Activated CD4-positive, alpha-beta memory T cell treated with anti-CD3 and anti-CD28 coated beads, Interleukin-2, amount 10 ng/mL, durations not matched to agents 7 days and 5 days (primary cell): ENCODE measurements at regions not wholly inside any gene's neighbourhood (a gene's known extent, or its start where the extent isn't known, plus 50 kb on each side); places are given as distances from the start of the nearest gene placed in this dataset.

Source experiments
- CTCF ChIA-PET: fragments of 350-600 bp; sonication (Branson Sonifier 250); formaldehyde crosslinking; loops from one replicate; lab custom pipeline; 2021; ENCODE audit warnings: antibody characterized with exemption, inconsistent platforms; lab: Charles Lee
- POLR2A ChIA-PET: fragments of 350-600 bp; sonication (Branson Sonifier 250); formaldehyde crosslinking; loops from one replicate; lab custom pipeline; 2021; ENCODE audit warnings: antibody characterized with exemption; lab: Charles Lee
- DNase-seq: peaks from one replicate; pipeline ENCODE4 v3.0.0-alpha.2; 2020
- H3K27ac Mint-ChIP-seq: one replicate; pipeline ENCODE4 v1.8.0; 2021; ENCODE audit warnings: mild to moderate bottlenecking, mixed read lengths
- H3K27me3 Mint-ChIP-seq: one replicate; pipeline ENCODE4 v1.8.0; 2021; ENCODE audit warnings: mixed read lengths
- H3K36me3 Mint-ChIP-seq: one replicate; pipeline ENCODE4 v1.8.0; 2021; ENCODE audit warnings: low read depth, mixed read lengths
- H3K4me1 Mint-ChIP-seq: one replicate; pipeline ENCODE4 v1.8.0; 2021; ENCODE audit warnings: mixed read lengths
- H3K4me3 Mint-ChIP-seq: one replicate; pipeline ENCODE4 v1.8.0; 2021; ENCODE audit warnings: mild to moderate bottlenecking, mixed read lengths
- H3K9me3 Mint-ChIP-seq: one replicate; pipeline ENCODE4 v1.8.0; 2021; ENCODE audit warnings: mixed read lengths

DNA sequence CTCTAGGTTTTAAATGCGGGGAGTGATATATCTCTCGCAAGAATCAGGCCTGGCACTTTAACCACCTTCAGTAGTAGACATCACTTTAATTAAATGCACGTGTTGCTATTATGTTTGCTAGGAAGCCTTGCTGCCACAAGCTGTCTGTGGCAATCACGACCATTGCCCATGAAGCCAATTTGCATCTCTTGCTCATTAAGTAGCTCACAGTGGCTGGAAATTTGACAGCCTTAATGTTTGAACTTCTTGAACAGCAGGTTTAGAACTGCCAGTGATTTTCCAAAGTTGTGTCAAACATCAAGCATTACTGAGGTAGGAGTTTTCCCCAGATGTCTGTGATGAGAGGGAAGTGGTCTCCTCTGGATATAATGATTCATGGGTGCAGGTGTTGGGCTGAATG, 642.3 kb upstream of the CPEB2 start:
- H3K4me1 Mint-ChIP-seq, result no peaks in the 10 kb centered on the region
- H3K9me3 Mint-ChIP-seq, result peaks cover 7% of the 10 kb centered on the region
- ChIA-PET POLR2A (no interaction called here), CTCF (no interaction called here)
- no peak for DNase-seq
- no peak overlapping the region for H3K27ac Mint-ChIP-seq
- no peaks in the 10 kb centered on the region for H3K27me3 Mint-ChIP-seq
- H3K36me3 Mint-ChIP-seq, result no peaks in the 10 kb centered on the region
- no peak overlapping the region for H3K4me3 Mint-ChIP-seq

DNA sequence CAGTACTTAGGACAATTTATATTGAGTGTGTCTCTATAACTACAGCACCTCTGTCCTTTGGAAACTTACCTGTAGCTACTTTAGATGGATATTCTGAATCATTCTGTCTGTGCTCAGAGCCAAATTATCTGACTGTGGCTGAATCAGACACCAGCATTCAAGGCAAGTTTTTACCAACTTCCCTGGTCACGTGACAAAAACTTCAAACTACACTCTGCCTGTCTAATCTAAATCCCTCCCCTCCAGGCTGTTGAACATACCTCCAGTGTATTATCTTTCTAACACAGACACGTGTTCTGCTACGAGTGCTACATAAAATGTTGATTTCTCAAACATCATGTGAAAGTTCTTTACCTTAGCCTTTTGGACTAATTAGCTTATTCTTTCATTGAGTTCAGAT, 641.2 kb upstream of the CPEB2 start:
- Mint-ChIP-seq H3K27ac (no peak overlapping the region), H3K9me3 (peaks cover 4% of the 10 kb centered on the region), H3K4me3 (no peak overlapping the region), H3K27me3 (no peaks in the 10 kb centered on the region), H3K4me1 (no peaks in the 10 kb centered on the region), H3K36me3 (no peaks in the 10 kb centered on the region)
- no peak for DNase-seq
- ChIA-PET POLR2A (no interaction called here), CTCF (no interaction called here)

DNA sequence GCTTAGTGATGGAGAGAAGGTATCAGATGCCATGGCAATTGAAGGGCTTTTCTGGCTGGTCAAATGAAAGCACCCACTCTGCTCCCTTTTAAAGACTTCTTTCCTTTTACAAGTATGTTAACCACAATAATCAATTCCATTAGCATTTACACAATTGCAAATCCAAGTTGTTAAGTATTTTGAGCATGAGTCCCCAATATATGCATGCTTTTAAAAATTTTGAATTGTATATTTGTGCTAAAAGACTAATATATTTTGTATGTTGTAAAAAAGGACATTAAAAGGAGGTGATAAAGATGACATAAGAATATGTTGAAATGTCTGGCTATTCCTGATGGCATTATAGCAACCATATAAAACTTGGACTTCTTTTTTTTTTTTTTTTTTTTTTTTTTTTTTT, 639.9 kb upstream of the CPEB2 start:
- Mint-ChIP-seq H3K9me3 (peaks cover 4% of the 10 kb centered on the region), H3K27ac (no peak overlapping the region), H3K27me3 (no peaks in the 10 kb centered on the region), H3K36me3 (no peaks in the 10 kb centered on the region), H3K4me3 (no peak overlapping the region), H3K4me1 (no peaks in the 10 kb centered on the region)
- no peak for DNase-seq
- POLR2A ChIA-PET, result no interaction called here
- CTCF ChIA-PET, result no interaction called here

DNA sequence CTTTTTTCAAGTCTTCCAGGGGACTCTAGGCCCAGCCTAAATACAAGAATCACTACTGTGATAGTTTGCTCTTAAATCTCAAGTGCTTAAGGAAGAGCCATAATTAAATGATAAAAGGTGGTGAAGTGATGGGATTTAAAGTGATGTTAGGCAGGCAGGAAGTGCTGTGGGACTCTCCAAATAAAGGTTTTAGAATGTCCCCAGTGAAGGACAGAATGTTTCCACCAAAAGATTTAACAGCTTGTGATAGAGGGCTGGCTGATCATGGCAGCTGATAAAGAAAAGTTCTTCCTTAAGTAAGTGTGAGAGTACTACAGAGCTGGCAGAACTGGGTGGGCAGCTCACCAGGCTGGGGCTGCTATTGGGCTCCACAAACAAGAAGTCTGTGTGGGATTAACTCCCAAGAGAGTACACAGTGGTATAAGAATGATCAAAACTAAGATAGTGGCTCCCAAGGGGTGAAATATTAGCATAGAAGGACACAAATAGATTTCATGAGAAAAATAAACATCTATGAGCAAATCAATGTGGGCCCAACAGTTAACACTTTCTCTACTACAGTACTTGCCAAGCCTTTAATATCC, 637.2 kb upstream of the CPEB2 start:
- no peak for DNase-seq
- POLR2A ChIA-PET, result no interaction called here
- no peaks in the 10 kb centered on the region for H3K9me3 Mint-ChIP-seq
- no peaks in the 10 kb centered on the region for H3K4me1 Mint-ChIP-seq
- H3K36me3 Mint-ChIP-seq, result no peaks in the 10 kb centered on the region
- no peak overlapping the region for H3K4me3 Mint-ChIP-seq
- H3K27me3 Mint-ChIP-seq, result no peaks in the 10 kb centered on the region
- CTCF ChIA-PET, result no interaction called here
- H3K27ac Mint-ChIP-seq, result no peak overlapping the region

DNA sequence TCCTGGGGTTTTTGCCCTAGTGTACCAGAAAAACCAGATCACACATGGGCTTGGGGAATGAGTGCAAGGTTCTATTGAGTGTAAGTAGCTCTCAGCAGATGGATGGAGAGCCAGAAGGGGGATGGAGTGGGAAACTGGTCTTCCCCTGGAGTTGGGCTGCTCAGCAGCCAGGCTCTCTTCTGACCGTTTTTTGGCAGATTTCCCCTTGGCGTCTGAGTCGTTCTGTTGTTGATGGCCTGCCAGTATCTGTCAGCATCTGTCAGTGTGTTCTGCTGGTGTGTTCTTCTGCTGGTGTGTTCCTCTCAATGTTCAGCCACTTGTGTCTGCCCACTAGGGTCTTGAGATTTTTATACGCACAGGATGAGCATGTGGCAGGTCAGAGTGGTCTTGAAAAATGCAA, 633.9 kb upstream of the CPEB2 start:
- POLR2A ChIA-PET, result no interaction called here
- Mint-ChIP-seq H3K36me3 (no peaks in the 10 kb centered on the region), H3K27me3 (no peaks in the 10 kb centered on the region), H3K9me3 (no peaks in the 10 kb centered on the region), H3K4me1 (no peaks in the 10 kb centered on the region), H3K27ac (no peak overlapping the region), H3K4me3 (no peak overlapping the region)
- CTCF ChIA-PET, result no interaction called here
- no peak for DNase-seq

DNA sequence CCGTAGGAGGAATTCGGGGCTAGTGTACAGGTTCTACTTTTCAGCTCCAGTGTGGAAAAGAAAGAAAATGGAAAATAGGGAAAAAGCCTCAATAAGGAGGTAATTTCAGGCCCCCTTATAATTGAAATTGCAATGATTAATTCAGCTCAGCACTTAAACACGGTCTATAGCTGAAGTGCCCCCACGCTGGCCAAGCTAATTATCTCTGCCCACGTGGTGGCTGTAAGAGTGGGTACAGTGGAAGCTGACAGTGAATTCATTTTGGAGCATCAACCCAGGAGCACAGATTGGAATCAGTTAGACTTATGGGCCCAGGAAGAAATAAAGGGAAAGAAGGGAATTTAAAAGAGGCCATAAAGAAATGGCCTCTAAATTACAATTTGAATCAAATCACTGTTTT, 631.1 kb upstream of the CPEB2 start:
- Mint-ChIP-seq H3K9me3 (peaks cover 3% of the 10 kb centered on the region), H3K27me3 (no peaks in the 10 kb centered on the region), H3K36me3 (no peaks in the 10 kb centered on the region), H3K4me3 (no peak overlapping the region), H3K27ac (no peak overlapping the region), H3K4me1 (no peaks in the 10 kb centered on the region)
- POLR2A ChIA-PET, result no interaction called here
- CTCF ChIA-PET, result no interaction called here
- DNase-seq, result no peak

DNA sequence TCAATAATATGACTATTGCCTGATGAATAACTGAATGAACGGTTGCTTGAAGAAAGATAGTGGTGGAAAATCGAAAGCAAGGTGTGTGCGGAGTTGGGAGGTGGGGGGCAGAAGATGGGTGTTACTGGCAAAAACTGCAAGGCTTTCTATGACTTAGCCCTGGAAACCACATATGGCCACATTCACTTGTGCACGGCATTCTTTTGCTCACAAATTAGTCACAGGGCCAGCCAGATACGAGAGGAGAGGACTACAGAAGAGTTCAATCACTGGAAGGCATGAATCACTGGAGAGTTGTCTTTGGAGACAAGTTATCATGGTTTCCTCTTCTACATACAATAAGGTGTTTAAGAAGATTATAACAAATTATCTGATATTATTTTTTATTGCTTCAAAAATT, 626.5 kb upstream of the CPEB2 start:
- no peaks in the 10 kb centered on the region for H3K36me3 Mint-ChIP-seq
- no peak overlapping the region for H3K27ac Mint-ChIP-seq
- CTCF ChIA-PET, result no interaction called here
- POLR2A ChIA-PET, result no interaction called here
- H3K4me3 Mint-ChIP-seq, result no peak overlapping the region
- no peaks in the 10 kb centered on the region for H3K4me1 Mint-ChIP-seq
- H3K9me3 Mint-ChIP-seq, result peaks cover 3% of the 10 kb centered on the region
- no peak for DNase-seq
- no peaks in the 10 kb centered on the region for H3K27me3 Mint-ChIP-seq

DNA sequence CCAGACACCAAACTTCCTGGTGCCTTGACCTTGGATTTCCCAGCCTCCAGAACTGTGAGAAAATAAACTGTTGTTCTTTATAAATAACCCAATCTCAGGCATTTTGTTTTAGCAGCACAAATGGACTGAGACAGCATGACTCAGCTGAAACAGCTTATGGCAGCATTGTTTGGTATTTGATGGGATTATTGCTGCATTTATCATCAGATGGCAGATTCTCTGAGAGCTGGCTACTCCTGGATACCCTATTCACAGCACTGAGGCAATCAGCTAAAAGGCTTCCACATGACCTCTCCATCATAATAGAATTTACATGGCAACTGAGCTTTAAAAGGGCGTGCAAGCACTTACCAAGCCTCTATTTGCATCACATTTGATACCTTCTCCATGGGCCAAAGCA, 623.1 kb upstream of the CPEB2 start:
- no peak overlapping the region for H3K27ac Mint-ChIP-seq
- H3K9me3 Mint-ChIP-seq, result peaks cover 3% of the 10 kb centered on the region
- H3K4me3 Mint-ChIP-seq, result no peak overlapping the region
- H3K36me3 Mint-ChIP-seq, result no peaks in the 10 kb centered on the region
- DNase-seq, result no peak
- CTCF ChIA-PET, result no interaction called here
- no peaks in the 10 kb centered on the region for H3K27me3 Mint-ChIP-seq
- H3K4me1 Mint-ChIP-seq, result no peaks in the 10 kb centered on the region
- POLR2A ChIA-PET, result no interaction called here

DNA sequence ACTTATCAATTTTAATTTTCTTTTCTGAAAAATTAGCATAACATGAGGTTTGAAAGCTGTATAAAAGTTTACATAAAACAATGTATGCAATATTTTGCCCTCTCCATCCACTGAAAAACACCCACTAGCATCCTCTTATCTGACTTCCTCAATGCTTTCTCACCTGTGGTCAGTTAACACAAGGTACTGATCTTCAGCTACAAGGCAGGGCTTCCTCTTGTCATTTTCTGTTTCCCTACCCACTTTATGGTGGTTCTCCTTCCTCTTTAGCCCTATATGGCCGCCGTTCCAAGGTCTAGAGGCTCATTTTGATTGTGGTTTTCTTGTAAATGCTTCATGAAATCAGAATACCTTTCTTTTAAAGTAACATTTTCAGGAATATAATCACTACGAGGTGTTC, 618.6 kb upstream of the CPEB2 start:
- no peak overlapping the region for H3K4me3 Mint-ChIP-seq
- ChIA-PET CTCF (no interaction called here), POLR2A (no interaction called here)
- H3K36me3 Mint-ChIP-seq, result no peaks in the 10 kb centered on the region
- no peak for DNase-seq
- no peaks in the 10 kb centered on the region for H3K27me3 Mint-ChIP-seq
- no peak overlapping the region for H3K27ac Mint-ChIP-seq
- no peaks in the 10 kb centered on the region for H3K9me3 Mint-ChIP-seq
- no peaks in the 10 kb centered on the region for H3K4me1 Mint-ChIP-seq

DNA sequence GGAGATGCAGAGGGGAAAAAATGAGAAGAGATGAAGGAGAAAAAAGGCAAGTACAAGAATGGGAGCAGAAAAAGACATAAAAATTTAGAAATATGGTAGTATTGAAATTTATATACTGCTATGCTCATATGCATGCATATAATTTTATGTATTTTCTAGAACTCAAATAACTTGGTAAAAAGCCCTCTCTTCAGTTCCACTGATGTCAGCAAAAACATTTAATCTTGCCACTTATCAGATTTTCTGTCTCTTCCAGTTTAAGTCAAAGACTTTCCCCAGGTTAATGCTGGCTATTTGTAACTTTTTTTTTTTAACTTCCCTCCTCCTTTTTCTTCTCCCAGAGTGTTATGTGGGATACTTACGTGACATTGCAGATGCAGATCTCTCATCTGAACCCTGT, 617.5 kb upstream of the CPEB2 start:
- Mint-ChIP-seq H3K36me3 (no peaks in the 10 kb centered on the region), H3K27ac (no peak overlapping the region), H3K27me3 (no peaks in the 10 kb centered on the region), H3K9me3 (no peaks in the 10 kb centered on the region), H3K4me3 (no peak overlapping the region), H3K4me1 (no peaks in the 10 kb centered on the region)
- ChIA-PET CTCF (no interaction called here), POLR2A (no interaction called here)
- no peak for DNase-seq

DNA sequence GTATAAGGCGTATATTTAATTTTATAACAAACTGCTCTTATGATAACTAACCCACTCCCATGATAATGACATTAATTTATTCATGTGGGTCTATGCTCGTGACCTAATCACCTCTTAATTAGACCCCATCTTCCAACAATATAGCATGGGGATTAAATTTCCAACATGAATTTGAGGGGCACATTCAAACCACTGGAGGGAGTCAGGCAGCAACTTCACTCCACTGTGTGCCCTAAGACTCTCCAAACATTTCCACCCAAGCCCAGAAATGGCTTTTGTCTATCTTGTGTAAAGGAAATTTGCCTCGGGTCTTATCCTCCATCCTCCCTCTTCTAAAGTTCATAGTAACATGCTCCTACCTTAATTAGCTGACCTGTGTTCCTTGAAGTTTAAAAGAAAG, 616.1 kb upstream of the CPEB2 start:
- H3K9me3 Mint-ChIP-seq, result no peaks in the 10 kb centered on the region
- H3K4me3 Mint-ChIP-seq, result no peak overlapping the region
- no peak for DNase-seq
- POLR2A ChIA-PET, result no interaction called here
- H3K27ac Mint-ChIP-seq, result no peak overlapping the region
- CTCF ChIA-PET, result no interaction called here
- no peaks in the 10 kb centered on the region for H3K27me3 Mint-ChIP-seq
- no peaks in the 10 kb centered on the region for H3K4me1 Mint-ChIP-seq
- no peaks in the 10 kb centered on the region for H3K36me3 Mint-ChIP-seq

DNA sequence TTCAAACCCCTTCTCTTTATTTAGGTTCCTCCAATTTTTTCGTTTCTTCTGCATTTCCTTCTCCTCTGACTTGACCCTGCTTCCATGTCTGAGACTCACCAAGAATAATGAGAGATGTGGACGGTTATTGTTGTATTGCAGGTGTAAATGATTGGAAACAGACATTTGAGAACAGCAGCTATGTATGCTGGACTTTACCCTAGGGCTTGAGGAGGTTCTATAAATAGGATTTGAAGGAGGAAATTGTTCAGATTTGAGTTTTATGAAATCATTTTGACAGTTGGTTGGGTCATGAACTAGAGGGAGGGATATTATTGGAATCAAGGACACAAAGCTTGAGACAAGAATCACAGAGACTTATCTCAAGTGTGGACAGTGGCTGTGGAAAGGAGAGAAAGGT, 614.6 kb upstream of the CPEB2 start:
- DNase-seq, result no peak
- Mint-ChIP-seq H3K36me3 (no peaks in the 10 kb centered on the region), H3K4me3 (no peak overlapping the region), H3K9me3 (no peaks in the 10 kb centered on the region), H3K27me3 (no peaks in the 10 kb centered on the region), H3K27ac (no peak overlapping the region), H3K4me1 (no peaks in the 10 kb centered on the region)
- ChIA-PET POLR2A (no interaction called here), CTCF (no interaction called here)

DNA sequence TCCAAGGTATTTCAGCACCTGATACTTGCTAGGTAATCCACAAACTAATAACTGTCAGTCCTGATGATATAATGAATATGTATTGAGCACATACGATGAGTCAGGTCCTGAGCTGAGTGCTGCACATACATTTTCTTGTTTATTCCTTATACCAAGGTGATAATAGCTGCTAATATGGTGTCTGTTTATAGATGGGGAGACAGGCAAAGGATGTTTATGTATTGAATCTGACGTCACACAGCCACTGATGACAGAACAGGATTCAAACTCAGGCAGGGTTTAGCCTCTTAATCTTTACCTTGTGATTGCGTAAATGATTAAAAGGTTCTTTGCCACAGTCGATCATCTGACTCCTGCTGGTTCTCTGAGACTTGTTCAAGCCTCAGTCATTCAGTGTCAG, 609.9 kb upstream of the CPEB2 start:
- H3K4me1 Mint-ChIP-seq, result no peaks in the 10 kb centered on the region
- POLR2A ChIA-PET, result no interaction called here

DNA sequence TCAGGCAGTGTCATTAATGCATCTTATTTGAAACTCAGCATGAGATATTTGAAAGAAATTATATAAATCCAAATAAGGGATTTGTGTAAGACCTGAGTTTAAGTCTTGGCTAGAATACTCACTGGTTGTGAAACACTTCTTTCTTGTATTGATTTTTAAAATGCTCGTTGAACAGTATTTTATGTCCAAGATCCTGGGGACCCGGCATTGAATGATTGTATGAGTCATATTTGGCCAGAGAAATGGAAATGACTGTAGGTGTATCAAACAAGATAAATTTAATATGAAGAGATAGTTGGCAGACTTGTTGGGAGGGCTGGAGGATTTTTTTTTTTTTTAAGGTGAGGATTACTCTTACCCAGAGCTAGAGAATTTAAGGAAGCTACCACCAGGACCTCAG, 606.1 kb upstream of the CPEB2 start:
- Mint-ChIP-seq H3K9me3 (no peaks in the 10 kb centered on the region), H3K27me3 (no peaks in the 10 kb centered on the region), H3K27ac (no peak overlapping the region), H3K4me3 (no peak overlapping the region), H3K36me3 (no peaks in the 10 kb centered on the region), H3K4me1 (no peaks in the 10 kb centered on the region)
- ChIA-PET POLR2A (no interaction called here), CTCF (no interaction called here)
- DNase-seq, result no peak

More for the DNA sequence above, 609.9 kb upstream of the CPEB2 start:
- CTCF ChIA-PET, result no interaction called here
- Mint-ChIP-seq H3K9me3 (no peaks in the 10 kb centered on the region), H3K27ac (no peak overlapping the region), H3K27me3 (no peaks in the 10 kb centered on the region), H3K4me3 (no peak overlapping the region), H3K36me3 (no peaks in the 10 kb centered on the region)
- DNase-seq, result no peak

DNA sequence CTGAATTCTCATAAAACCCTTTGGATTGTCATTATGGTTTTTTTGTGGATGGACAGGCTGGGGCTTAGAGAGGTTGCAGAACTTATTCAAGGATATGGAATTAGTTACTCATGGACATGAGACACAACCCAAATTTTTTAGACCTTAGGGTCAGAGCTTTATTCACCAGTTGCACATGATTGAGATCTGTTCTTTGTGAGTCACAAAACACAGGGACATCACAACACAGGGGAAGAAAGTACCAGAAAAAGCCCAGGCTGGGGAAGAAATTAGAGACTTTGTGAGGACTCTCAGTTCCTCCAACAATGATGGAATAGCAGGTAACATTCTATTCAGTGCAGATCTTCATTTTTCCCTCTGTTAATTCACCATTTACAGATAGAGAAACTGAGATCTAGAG, 602.4 kb upstream of the CPEB2 start:
- DNase-seq, result no peak

More for the DNA sequence above, 602.4 kb upstream of the CPEB2 start:
- ChIA-PET POLR2A (no interaction called here), CTCF (no interaction called here)
- peaks cover 11% of the 10 kb centered on the region for H3K9me3 Mint-ChIP-seq
- no peak overlapping the region for H3K27ac Mint-ChIP-seq
- H3K36me3 Mint-ChIP-seq, result no peaks in the 10 kb centered on the region
- H3K27me3 Mint-ChIP-seq, result no peaks in the 10 kb centered on the region
- no peaks in the 10 kb centered on the region for H3K4me1 Mint-ChIP-seq
- H3K4me3 Mint-ChIP-seq, result no peak overlapping the region
